SK-N-SH (cell line): ENCODE measurements at regions not wholly inside any gene's neighbourhood (a gene's known extent, or its start where the extent isn't known, plus 50 kb on each side); places are given as distances from the start of the nearest gene placed in this dataset.

Source experiments
- CTCF ChIA-PET: fragments of 300-600, 350-600 bp; formaldehyde crosslinking; extraction: SDS; loops from one replicate; lab custom pipeline; 2021; lab: Yijun Ruan, JAX
- POLR2A ChIA-PET: fragments of 350-600 bp; sonication (Branson Sonifier 250); formaldehyde crosslinking; extraction: SDS; loops from one replicate; lab custom pipeline; 2020; ENCODE audit warnings: antibody characterized with exemption, inconsistent platforms; lab: Yijun Ruan, JAX
- DNase-seq: peaks from one replicate; pipeline ENCODE4 v3.0.0; 2012
- H2AFZ ChIP-seq: fragments of 200-600 bp; sonication (generic); 2 replicates; pipeline ENCODE4 v1.8.1; 2016; ENCODE audit warnings: antibody characterized with exemption, mild to moderate bottlenecking, low read depth
- H3F3A ChIP-seq: fragments of 200-600 bp; sonication (generic); replicated peaks from 2 replicates; pipeline ENCODE3; 2016; ENCODE audit warnings: antibody characterized with exemption, mild to moderate bottlenecking; ENCODE audit not compliant: insufficient read depth
- H3K27ac ChIP-seq, 2 experiments: fragments of 200-500 bp in 1 of 2; fragments of 200-600 bp in 1 of 2; sonication (Bioruptor generic) in 1 of 2; sonication (generic), shearing (Covaris generic) in 1 of 2; 2 replicates each; pipeline versions ENCODE4 v1.5.1 to v1.6.1; 2014 to 2016; ENCODE audit warnings: low read depth in 2 of 2, inconsistent platforms in 1 of 2, low read length in 1 of 2, mild to moderate bottlenecking in 1 of 2, mixed read lengths in 1 of 2
- H3K27me3 ChIP-seq: fragments of 200-600 bp; sonication (generic), shearing (Covaris generic); 2 replicates; pipeline ENCODE4 v1.6.1; 2016; ENCODE audit warnings: mixed run types; ENCODE audit not compliant: insufficient read depth
- H3K36me3 ChIP-seq, 2 experiments: fragments of 200-500 bp in 1 of 2; fragments of 200-600 bp in 1 of 2; sonication (Bioruptor generic) in 1 of 2; sonication (generic) in 1 of 2; replicated peaks in 1 of 2; 2 replicates each; pipeline versions ENCODE3 to v1.5.1; 2014 to 2016; ENCODE audit warnings: low read length in 1 of 2, mild to moderate bottlenecking in 1 of 2; ENCODE audit not compliant: insufficient read depth in 2 of 2, control insufficient read depth in 1 of 2
- H3K4me1 ChIP-seq, 2 experiments: fragments of 200-500 bp in 1 of 2; fragments of 200-600 bp in 1 of 2; sonication (Bioruptor generic) in 1 of 2; sonication (generic), shearing (Covaris generic) in 1 of 2; 2 replicates each; pipeline versions ENCODE4 v1.5.1 to v1.6.1; 2014 to 2016; ENCODE audit warnings: low read depth in 1 of 2, low read length in 1 of 2, mixed run types in 1 of 2; ENCODE audit not compliant: insufficient read depth in 2 of 2, control insufficient read depth in 1 of 2
- H3K4me2 ChIP-seq: fragments of 200-600 bp; sonication (generic), shearing (Covaris generic); 2 replicates; pipeline ENCODE4 v1.6.1; 2017; ENCODE audit warnings: mixed run types
- H3K4me3 ChIP-seq, 2 experiments: fragments of 200-500 bp in 1 of 2; fragments of 200-600 bp in 1 of 2; sonication (Bioruptor generic) in 1 of 2; sonication (generic), shearing (Covaris generic) in 1 of 2; 2 replicates each; pipeline versions ENCODE4 v1.5.1 to v1.8.1; 2014 to 2016; ENCODE audit warnings: low read depth in 2 of 2, inconsistent platforms in 1 of 2, low read length in 1 of 2, mild to moderate bottlenecking in 1 of 2, mixed read lengths in 1 of 2, moderate library complexity in 1 of 2
- H3K79me2 ChIP-seq: fragments of 200-600 bp; sonication (generic); 2 replicates; pipeline ENCODE4 v1.8.1; 2017; ENCODE audit warnings: mild to moderate bottlenecking; ENCODE audit not compliant: insufficient read depth
- H3K9ac ChIP-seq: fragments of 200-600 bp; sonication (generic); 2 replicates; pipeline ENCODE4 v1.6.1; 2017; ENCODE audit warnings: mixed run types
- H3K9me2 ChIP-seq: fragments of 200-600 bp; sonication (generic); 2 replicates; pipeline ENCODE4 v1.6.1; 2017; ENCODE audit warnings: mixed run types
- H3K9me3 ChIP-seq: fragments of 200-600 bp; sonication (generic); 2 replicates; pipeline ENCODE4 v1.6.1; 2017; ENCODE audit warnings: mixed run types, mild to moderate bottlenecking, moderate library complexity
- H4K20me1 ChIP-seq: fragments of 200-600 bp; sonication (generic); 2 replicates; pipeline ENCODE4 v1.6.1; 2017; ENCODE audit warnings: mild to moderate bottlenecking, mixed run types; ENCODE audit not compliant: insufficient read depth
- CHD2 ChIP-seq: fragments of 150-350 bp; IDR thresholded peaks from 2 replicates; pipeline ENCODE4 v1.6.1; 2018; ENCODE audit warnings: low read length; ENCODE audit not compliant: partially characterized antibody
- CTCF ChIP-seq: fragments of 200-600 bp; sonication (generic); IDR thresholded peaks from 2 replicates; pipeline ENCODE4 v1.6.1; 2017; ENCODE audit warnings: antibody characterized with exemption, mild to moderate bottlenecking, moderate library complexity
- ELF1 ChIP-seq: IDR thresholded peaks from 2 replicates; pipeline ENCODE4 v1.4.0; 2012
- EP300 ChIP-seq, 2 experiments: IDR thresholded peaks; 2 replicates each; pipeline versions ENCODE4 v1.4.0 to v1.6.1; 2012; ENCODE audit warnings: borderline replicate concordance in 1 of 2, low read depth in 1 of 2, low read length in 1 of 2
- FOXM1 ChIP-seq: IDR thresholded peaks from 2 replicates; pipeline ENCODE4 v1.4.0; 2012; ENCODE audit warnings: low read depth, mild to moderate bottlenecking
- GATA2 ChIP-seq: sonication (generic); formaldehyde crosslinking; IDR thresholded peaks from 2 replicates; pipeline ENCODE4 v1.5.0; 2020; ENCODE audit warnings: mild to moderate bottlenecking, missing genetic modification reagents
- IRF3 ChIP-seq: fragments of 150-350 bp; IDR thresholded peaks from 2 replicates; pipeline ENCODE4 v1.6.1; 2016; ENCODE audit warnings: mild to moderate bottlenecking, low read depth, low read length
- JUND ChIP-seq: IDR thresholded peaks from 2 replicates; pipeline ENCODE4 v1.4.0; 2012
- NRF1 ChIP-seq: IDR thresholded peaks from 2 replicates; pipeline ENCODE4 v1.6.1; 2012; ENCODE audit warnings: low read depth, mild to moderate bottlenecking, low read length
- POLR2AphosphoS5 ChIP-seq: IDR thresholded peaks from 2 replicates; pipeline ENCODE4 v1.6.1; 2012; ENCODE audit warnings: low read depth, low read length
- RAD21 ChIP-seq: IDR thresholded peaks from 2 replicates; pipeline ENCODE4 v1.6.1; 2012; ENCODE audit warnings: mild to moderate bottlenecking, low read length
- SIN3A ChIP-seq: IDR thresholded peaks from 2 replicates; pipeline ENCODE4 v1.6.1; 2012; ENCODE audit warnings: low read depth, mild to moderate bottlenecking, low read length, moderate library complexity, borderline replicate concordance
- TAF1 ChIP-seq: IDR thresholded peaks from 2 replicates; pipeline ENCODE4 v1.6.1; 2012; ENCODE audit warnings: low read depth, mild to moderate bottlenecking, low read length, moderate library complexity, borderline replicate concordance
- TCF12 ChIP-seq: IDR thresholded peaks from 2 replicates; pipeline ENCODE4 v1.4.0; 2012
- USF1 ChIP-seq: IDR thresholded peaks from 2 replicates; pipeline ENCODE4 v1.4.0; 2012; ENCODE audit warnings: low read depth, borderline replicate concordance
- WGBS: methylation state at CpG from one replicate; pipeline ENCODE4 v1.1.6; 2017; ENCODE audit warnings: low lambda C conversion rate; 5-methylcytosine and 5-hydroxymethylcytosine counted together

GRCh38 chr18:75497576-75498235 is 70.2 kb upstream of the SMIM21 start:
- DNase-seq = no peak
- H3K4me2 ChIP-seq = no peak overlapping the region
- 63% methylated on average over 8 of the region's 8 CpGs for WGBS

GRCh38 chr18:75496151-75496550 is 68.6 kb upstream of the SMIM21 start:
- Histone ChIP-seq H4K20me1 (no peaks in the 10 kb centered on the region), H3K27ac (no peak overlapping the region), H3K9me3 (no peaks in the 10 kb centered on the region), H3K27me3 (no peaks in the 10 kb centered on the region), H3K36me3 (no peaks in the 10 kb centered on the region), H3K9ac (no peak overlapping the region), H3K4me3 (no peak overlapping the region), H3K4me2 (no peak overlapping the region), H3K9me2 (no peaks in the 10 kb centered on the region), H3K4me1 (no peaks in the 10 kb centered on the region), H2AFZ (no peak overlapping the region), H3K79me2 (no peaks in the 10 kb centered on the region), H3F3A (no peaks in the 10 kb centered on the region)
- CTCF ChIA-PET = interaction anchor here (1.1 kb wide), 1 partner anchor 16 kb away, joined by 4 read pairs; no protein-coding TSS in a partner anchor
- 83% methylated on average over 7 of the region's 7 CpGs for WGBS
- no peak for DNase-seq
- no peak for TF ChIP-seq CHD2
- no peak for TF ChIP-seq FOXM1
- TF ChIP-seq CTCF = no peak
- TF ChIP-seq ELF1 = no peak
- no peak for TF ChIP-seq IRF3
- TF ChIP-seq NRF1 = no peak
- TF ChIP-seq TAF1 = no peak
- TF ChIP-seq JUND = no peak
- TF ChIP-seq RAD21 = no peak
- TF ChIP-seq SIN3A = no peak
- TF ChIP-seq GATA2 (CRISPR knock-in tag) = no peak
- TF ChIP-seq EP300 (IDR thresholded peaks at IDR 0.05; ENCODE audit: borderline replicate concordance in 1 of 2, low read depth in 1 of 2, low read length in 1 of 2) = no peak
- no peak for TF ChIP-seq USF1
- POLR2A ChIA-PET = no interaction called here

More at GRCh38 chr18:75497576-75498235, 70.2 kb upstream of the SMIM21 start:
- POLR2A ChIA-PET = no interaction called here
- CTCF ChIA-PET = interaction anchor here (1.1 kb wide), 1 partner anchor 18 kb away, joined by 4 read pairs; no protein-coding TSS in a partner anchor
- Histone ChIP-seq H3K27ac (no peak overlapping the region), H3K9me2 (no peaks in the 10 kb centered on the region), H3K9ac (no peak overlapping the region), H4K20me1 (no peaks in the 10 kb centered on the region), H3K4me1 (no peaks in the 10 kb centered on the region), H3K9me3 (no peaks in the 10 kb centered on the region), H3K36me3 (no peaks in the 10 kb centered on the region), H3K4me3 (no peak overlapping the region), H3F3A (no peaks in the 10 kb centered on the region), H3K27me3 (no peaks in the 10 kb centered on the region), H3K79me2 (no peaks in the 10 kb centered on the region), H2AFZ (no peak overlapping the region)
- TF ChIP-seq RAD21 = no peak
- TF ChIP-seq TCF12 = no peak
- no peak for TF ChIP-seq SIN3A
- no peak for TF ChIP-seq POLR2AphosphoS5
